GM18861 (cell line): ENCODE measurements at regions not wholly inside any gene's neighbourhood (a gene's known extent, or its start where the extent isn't known, plus 50 kb on each side); places are given as distances from the start of the nearest gene placed in this dataset.
A peak's percentile ranks its signal among the peaks of the same experiment; 100 is the strongest.

Source experiments
- ATAC-seq: cut with Tn5 transposase; IDR thresholded peaks from one replicate; pipeline ENCODE4 v1.9.1; 2021; ENCODE audit not compliant: unreplicated experiment

DNA sequence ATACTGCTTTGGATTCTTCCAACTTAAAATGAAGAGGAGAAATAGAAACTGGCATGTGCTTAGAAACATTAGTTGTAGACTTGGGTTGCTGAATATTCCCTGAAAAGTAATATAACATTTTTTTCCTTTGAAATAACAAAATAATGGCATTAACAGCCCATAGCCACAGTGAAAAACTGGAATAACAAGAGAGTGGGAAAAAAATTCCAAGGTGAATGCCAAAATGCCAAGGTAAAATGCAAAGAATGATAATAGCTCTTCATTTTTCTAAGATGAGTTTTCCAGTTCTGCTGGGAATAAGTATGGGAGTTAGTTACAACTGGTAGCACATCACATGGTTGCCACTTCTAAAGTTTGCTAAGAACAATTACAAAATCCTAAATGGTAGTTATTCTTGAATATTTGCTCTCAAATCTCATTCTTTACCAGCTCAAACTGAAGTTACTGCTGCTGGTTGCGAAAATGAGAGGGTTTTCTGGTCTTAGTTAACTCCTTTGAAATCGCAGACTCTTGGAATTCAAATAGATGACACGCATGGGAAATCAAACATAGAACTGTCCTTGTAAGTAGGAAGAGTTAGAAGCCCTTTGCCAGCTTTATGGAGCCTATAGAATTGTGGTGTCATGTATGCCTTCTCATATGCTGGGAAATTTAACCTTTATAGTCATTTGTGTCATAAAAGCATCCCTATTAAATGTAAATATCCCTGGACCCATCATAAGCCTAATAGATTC lies 165.0 kb upstream of the DCN start:
- ATAC-seq = no peak

DNA sequence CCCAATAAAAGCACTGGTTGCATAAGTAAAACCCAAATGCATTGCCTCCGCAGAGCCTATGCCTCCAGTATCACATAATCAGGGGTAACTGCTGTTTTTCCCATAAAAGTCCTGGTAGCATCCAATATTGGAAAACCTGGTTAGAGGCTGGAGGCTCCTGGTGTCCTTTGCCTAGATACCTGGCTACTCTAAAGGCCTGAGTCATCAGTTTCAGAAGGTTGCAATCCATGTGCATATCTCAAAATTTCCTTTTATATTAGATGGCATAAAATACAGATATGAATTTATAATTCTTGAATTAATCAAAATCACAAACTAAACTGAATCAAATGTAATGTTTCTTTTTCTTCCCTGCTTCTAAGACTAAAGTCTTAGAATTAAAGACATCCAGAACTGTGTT lies 164.2 kb upstream of the DCN start:
- ATAC-seq = no peak

DNA sequence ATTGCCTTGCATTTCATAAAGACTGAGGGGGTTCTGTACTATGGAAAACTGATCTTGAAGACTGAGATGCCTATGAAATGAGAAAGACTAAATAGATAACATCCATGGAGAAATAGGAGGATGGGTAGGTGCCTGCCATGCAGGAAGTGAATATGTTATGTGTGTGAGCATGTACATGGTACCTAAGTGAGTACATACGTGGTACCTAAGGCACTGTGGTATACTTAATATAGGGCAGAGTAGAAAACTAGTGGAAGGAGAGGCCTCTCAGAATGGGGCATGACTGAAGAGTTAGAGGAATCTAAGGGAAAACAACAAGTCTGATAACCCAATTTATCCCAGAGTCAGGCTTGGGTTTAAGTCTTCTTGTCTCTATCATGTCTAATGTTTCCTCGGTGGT lies 161.8 kb upstream of the DCN start:
- no peak for ATAC-seq

DNA sequence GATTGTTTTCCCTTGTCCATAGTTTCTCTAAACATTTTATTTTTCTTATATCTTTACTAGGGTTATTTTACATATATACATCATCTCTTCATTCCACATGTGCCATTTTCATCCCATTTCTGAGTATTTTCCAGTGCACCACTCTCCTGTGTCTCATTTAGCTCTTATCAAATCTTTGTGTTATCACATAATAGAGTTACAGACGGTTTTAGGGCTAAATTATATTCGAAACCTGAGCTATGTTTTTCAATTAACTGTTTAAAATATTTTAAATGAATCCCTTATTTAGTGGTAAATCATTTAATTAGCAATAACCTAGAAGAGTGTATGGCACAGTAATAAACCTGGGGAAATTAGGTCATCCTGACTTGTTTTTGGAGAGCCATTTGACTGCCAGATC lies 160.4 kb upstream of the DCN start:
- ATAC-seq = no peak

DNA sequence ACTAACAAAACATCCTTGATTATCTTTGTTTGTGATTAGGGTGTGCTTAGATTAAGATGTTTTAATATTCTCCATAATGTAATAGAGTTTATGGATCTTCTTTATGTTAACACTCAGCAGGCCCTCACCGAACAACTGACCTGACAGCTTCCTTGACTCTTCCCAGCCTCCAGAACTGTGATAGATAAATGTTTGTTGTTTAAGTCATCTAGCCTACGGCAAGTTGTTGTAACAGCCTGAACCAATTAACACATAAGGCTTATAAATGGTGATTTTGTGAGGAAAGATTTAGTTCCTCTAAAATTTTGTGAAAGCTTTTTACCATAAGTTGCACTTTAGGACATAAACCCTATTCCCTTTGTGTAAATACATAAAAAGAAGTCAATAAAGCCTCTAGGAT lies 156.5 kb upstream of the DCN start:
- ATAC-seq = no peak

DNA sequence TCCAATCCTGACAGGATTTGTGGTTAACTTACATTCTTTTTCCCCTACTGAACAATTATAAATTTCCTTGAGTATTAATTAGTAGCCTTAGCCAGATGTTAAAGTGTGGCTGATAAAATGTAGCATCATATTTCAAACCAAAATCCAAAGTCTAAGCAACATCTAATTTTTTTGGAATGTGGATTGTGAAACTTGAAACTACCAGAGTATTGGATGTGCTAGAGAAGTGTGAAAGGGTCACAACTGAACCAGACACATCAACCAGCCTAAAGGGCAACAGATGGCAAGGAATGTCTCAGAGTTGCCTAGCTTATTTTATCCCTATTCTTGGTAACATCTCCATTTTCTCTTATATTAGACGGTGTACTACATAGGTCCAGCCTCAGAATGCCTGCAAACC lies 153.1 kb upstream of the DCN start:
- no peak for ATAC-seq

DNA sequence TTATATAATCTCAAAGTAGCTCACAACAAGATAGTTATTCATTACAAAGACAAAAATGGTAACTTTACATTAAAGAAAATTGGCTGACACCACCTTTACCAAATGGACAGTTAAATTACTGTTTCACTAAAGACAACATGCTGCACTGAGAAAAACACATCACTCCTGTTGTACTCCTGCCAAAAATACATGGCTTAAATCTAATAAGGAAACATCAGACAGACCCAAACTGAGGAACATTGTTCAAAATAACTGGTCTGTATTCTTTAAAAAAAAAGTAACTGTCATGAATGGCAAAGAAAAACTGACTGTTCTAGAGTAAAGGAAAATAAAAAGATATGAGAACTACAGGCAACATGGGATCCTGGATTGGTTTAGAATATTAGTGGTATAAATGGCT lies 151.3 kb upstream of the DCN start:
- no peak for ATAC-seq

DNA sequence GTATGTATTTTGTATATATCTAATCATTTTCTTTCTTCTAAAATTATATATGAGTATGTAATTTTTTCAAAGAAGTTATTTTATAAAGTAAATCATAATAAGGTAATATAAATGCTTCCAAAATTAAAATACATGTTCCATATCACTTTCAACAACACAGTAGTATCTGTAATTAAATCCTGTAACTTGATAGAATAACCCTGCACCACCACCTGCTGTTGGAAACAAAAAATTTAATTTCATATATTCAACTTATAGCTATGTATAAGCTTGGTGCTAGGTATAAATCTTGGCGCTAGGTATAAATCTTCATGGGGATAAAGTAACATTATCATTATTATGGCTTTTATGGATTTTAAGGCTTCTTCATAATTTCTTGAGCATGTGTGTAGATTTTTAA lies 149.7 kb upstream of the DCN start:
- ATAC-seq = no peak

DNA sequence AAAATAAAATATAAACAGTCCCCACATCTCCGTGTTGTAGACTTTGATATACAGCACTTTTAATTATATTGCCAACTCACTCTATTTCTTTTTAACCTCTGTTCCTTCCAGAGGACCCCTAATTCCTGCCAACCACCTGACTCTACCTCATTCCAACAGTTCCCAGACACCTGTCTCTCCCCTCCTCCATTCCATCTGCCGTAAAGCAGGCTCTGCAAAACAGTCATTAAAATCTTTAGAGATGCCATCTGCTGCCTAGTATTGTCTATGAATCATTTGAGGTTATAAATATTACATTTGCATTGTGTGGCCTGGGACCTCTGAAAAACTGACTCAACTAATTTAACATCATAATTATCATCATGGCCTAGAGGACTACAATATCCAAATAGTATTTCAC lies 148.8 kb upstream of the DCN start:
- ATAC-seq = no peak

DNA sequence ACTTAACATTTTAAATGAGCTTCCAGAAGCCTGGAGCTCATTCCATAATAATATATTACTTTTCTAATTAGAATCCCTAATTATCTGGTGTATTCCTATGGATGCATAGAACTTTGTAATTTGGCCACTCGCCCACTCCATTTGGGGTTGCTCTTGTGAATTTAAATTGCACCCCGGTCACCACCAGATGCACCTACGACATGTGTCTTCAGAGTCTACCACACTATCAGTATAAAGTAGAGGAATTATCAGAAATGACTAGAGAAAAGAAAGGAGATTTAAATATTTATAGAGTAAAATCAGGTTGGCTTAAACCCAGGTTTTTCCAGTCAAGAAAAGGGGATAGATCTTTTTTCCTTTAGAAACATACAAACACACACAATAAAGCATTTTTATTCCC lies 145.8 kb upstream of the DCN start:
- ATAC-seq = no peak

DNA sequence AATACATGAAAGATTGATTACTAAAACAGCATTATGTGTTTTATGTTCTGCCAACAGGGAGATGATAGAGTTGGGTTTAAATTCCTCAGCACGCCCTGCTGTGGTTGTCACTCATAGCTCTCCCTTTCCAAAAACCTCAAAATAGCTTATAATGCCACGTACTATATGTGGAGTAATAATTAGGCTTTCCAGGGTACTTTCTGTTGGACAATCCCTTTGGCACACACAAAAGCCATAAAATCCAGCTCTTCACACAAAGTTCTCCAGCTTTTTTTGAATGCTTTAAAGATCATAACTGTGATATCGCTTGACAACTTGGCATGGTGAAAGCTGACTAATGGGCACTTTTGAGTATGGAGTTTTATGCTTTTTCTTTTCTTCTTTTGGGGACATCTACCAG lies 145.3 kb upstream of the DCN start:
- ATAC-seq = no peak

DNA sequence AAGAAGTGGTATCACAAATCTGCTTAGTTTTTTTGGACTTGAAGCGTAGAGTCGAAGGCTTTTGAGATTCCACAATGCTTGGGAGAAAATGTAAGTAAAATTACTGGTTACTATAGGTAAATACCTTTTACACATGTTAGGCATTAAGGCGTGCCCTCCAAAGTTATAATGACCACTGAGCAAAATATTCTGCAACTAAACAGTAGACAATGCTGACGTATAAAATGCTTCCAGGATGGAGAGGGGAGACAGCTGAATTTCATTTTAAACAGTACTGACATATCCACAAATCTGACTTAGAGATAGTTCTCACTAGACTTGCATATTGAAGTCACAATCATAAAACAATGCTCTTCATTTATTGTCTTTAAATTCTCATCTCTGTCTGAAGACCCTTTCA lies 144.5 kb upstream of the DCN start:
- ATAC-seq = no peak

DNA sequence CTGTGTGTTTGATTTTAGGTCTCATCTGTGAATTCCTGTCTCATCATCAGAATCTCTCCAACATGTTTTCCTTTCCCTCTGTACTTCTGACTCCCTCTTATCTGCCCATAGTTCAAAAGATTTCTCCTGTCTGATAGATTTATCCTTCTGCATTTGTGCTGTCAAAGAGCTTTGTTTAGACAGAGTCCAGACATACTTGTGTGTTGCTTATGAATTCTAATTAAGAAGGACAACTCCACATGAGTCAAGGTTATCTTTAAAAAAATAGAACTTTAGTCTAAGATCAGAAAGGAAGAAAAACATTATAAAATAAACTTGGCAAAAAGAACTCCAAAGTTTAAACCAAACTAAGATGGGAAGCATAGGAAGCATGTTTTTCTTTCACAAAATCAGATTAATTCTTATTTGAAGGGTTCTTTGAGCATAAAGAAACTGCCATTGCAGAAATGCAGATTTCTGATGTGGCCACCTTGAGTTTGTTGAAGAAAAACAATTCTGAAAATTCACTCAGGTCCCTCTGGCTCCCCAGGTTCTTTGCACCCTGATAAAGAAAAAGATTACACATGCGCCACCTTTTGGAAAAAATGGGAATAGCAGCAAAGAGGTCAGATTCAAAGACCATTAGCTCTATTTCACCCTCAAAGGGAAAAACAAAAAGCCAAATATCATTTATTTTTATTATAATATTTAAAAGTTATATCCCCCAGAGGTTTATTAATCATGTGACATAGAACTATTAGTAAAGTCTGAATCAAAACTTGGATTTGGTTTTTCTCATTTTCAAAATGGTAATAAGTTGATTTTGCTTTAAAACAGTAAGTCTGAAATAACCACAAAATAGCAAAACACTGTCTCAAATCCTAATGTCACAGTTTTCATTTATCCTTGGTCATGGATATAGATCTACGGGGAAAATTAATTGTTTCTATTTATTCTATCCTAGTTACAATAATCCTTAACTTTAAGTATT lies 143.7 kb upstream of the DCN start:
- peak; percentile 86 for ATAC-seq

DNA sequence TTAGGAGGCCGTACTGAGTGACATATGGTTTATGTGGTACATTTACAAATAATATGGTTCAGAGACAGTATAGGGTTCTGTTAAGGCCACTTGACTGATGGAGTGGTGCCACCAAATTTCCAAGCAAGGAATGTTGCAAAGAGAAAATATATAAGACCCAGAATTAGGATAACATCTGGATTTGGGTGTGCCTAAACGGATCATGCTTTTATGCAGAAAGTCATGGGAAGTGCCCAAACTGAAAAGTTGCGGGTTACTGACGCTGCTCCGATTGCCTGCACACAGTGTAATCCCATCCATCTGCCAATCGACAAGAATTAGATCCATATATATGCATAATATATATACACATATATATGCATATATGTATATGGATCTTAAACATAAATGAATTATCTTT lies 138.4 kb upstream of the DCN start:
- ATAC-seq = no peak

DNA sequence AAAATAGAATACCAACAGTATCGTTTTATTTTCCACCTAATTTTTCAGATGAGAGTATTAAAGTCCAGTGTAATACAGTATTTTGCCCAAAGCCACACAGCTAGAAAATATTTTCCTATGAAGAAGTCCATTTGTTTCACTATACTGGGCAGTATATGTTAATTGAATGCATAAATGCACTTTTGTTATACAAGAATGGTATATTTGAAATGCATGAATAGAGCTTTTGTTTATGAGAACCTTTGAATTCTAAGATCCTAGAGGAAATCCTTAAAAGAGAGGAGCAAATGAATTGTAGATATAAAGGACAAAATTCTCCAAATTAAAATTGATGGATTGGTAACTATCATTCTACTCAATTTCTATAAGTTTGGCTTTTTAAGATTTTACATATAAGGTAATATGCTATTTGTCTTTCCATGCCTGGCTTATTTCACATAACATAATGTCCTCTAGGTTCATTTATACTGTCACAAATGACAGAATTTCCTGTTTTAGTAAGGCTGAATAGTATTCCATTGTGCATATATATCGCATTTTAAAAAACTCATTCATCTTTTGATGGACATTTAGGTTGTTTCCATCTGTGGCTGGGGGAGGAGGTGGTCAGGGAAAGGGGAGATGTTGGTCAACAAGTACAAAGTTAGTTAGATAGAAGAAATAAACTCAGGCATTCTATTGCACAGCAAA lies 136.6 kb upstream of the DCN start:
- no peak for ATAC-seq

DNA sequence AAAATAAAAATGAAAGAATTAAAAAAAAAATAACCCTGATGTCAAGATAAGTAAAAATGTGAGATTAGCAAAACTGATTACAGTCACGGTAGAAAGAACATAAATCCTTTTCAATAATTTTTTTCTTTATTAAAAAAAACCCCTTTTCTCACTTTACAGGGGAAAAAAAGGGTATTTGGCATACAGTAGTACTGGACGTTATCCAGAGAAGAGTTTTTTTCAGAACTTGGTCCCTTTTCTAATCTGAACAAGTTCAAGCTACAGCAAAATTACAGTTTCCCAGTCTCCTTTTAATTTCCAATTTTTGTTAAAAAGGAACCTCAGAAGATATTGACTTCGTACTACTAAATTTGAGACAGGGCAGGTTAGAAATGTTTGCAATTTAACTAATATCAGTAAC lies 134.7 kb upstream of the DCN start:
- no peak for ATAC-seq

DNA sequence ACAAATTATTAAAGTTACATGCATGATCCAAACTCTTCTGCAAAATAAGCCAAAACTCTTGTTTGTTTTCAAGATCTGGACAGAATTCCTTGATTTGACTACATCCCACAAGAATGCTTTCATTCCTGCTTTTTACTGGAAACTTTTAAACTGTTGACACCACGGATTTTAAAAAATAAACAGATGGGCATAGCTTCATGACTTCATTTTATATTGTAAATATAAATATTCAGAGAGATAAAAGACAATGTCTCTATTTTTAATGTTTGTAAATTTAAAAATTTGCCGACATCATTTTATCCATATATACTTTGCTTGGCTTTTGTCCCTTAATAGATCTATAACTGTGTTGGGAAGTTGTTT lies 134.3 kb upstream of the DCN start:
- ATAC-seq = no peak

DNA sequence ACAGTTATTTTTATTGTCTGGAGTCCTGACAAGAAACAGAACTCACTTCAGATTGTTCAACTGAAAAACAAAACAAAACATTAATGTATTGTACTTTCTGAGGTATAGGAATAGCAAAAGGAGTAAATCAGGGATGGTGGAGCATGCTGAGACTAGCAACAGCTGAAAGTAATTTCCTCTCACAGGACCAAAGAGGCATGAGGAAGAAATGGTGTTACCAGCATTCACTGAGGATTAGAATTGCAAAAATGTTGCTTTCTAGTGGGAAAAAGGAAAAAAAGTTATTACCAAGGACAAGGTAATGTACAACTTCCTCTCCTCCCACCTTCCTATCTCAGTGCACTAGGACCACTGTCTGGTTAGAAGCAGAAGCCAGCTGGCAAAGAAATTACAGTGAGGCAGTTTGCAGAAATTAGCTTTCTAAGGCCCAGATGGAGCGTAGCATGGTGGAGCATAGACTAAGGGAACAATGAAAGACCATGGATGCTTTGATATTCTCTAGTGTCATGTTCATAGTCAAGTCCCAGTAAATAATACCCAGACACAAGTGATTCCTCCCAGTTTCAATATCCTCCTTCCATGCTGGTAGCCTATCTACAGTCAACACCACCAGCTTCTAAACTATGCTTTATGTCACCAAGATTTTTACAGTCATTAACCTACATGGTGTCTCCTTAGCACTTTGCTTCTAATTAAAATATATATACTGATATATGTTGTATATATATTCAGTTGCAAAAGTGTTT lies 133.7 kb upstream of the DCN start:
- no peak for ATAC-seq

DNA sequence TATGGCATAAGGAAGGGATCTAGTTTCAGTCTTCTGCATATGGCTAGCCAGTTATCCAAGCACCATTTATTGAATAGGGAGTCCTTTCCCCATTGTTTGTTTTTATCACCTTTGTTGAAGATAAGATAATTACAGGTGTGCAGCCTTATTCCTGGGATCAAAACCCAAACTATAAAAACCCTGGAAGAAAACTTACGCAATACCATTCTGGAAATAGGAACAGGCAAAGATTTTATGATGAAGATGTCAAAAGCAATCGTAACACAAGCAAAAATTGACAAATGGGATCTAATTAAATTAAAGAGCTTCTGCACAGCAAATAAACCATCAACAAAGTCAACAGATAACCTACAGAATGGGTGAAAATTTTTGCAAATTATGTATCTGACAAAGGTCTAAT lies 128.5 kb upstream of the DCN start:
- ATAC-seq = no peak

DNA sequence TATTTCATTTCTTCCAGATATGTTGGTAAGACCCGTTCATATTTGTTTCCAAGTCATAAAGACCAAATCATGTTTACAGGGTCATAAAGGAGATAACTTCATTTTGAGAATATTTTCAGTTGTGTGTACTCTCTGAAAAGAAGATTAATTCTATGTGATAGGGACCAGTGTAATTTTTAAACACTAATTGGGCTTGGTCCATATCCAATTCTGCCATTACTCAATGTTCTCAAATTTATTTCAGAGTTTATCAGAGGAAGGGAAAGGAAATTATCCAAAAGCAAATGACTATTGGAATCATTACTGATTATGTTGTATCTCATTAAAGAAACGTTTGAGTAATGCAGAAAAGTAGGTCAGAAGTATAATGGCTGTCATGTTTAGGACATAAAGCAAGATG lies 126.8 kb upstream of the DCN start:
- ATAC-seq = no peak

DNA sequence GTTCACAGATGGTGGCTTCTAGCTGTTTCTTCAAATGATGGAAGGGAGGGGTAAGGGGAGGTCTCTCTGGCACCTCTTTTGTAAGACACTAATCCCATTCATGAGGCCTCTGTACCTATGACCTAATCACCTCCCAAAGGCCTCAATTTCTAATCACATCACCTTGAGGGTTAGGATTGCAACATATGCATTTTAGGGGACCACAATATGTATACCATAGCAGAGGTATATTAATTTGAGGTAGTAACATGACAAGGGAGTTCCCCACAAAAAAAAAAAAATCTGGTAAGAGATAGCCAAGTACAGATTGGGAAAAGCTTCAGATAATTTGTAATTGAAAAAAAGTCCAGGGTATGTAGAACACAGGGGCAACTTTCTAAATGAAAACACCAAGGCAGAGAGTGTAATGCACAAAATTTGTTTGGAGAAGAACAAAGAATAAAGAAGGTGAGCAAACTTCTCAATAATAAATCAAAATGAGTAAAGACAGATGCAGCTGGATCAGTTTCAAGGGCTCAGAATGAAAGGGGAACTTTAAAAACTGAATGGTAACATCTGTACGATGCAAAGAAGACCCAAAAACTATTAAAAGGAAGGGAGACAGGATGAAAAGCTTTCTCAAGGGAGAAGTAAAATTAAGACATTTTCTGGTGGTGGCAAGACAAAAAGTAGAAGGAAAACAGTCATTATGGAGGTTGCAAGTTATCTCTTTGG lies 125.5 kb upstream of the DCN start:
- ATAC-seq = no peak
